H9 (cell line): ENCODE measurements at regions not wholly inside any gene's neighbourhood (a gene's known extent, or its start where the extent isn't known, plus 50 kb on each side); places are given as distances from the start of the nearest gene placed in this dataset.

Experiments used
- DNase-seq: peaks from one replicate; pipeline ENCODE4 v3.0.0-alpha.2; 2017
- H2AFZ ChIP-seq: one replicate; pipeline ENCODE4 v1.6.1; 2013; ENCODE audit warnings: mild to moderate bottlenecking, low read length, control low read depth, moderate library complexity
- H2AK5ac ChIP-seq: 2 replicates; pipeline ENCODE4 v1.6.1; 2013; ENCODE audit warnings: low read length, control low read depth, mixed read lengths; ENCODE audit not compliant: insufficient read length
- H2BK120ac ChIP-seq: one replicate; pipeline ENCODE4 v1.6.1; 2013; ENCODE audit warnings: low read depth, mild to moderate bottlenecking, low read length, control low read depth, inconsistent platforms; ENCODE audit not compliant: poor library complexity, severe bottlenecking
- H2BK12ac ChIP-seq: 2 replicates; pipeline ENCODE4 v1.6.1; 2013; ENCODE audit warnings: low read length, control low read depth, mixed read lengths, low read depth; ENCODE audit not compliant: insufficient read length
- H2BK15ac ChIP-seq: 2 replicates; pipeline ENCODE4 v1.6.1; 2013; ENCODE audit warnings: low read depth, low read length, control low read depth
- H2BK20ac ChIP-seq: one replicate; pipeline ENCODE4 v1.6.1; 2013; ENCODE audit warnings: low read depth, mild to moderate bottlenecking, low read length, control low read depth, inconsistent platforms; ENCODE audit not compliant: poor library complexity, severe bottlenecking
- H2BK5ac ChIP-seq: 2 replicates; pipeline ENCODE4 v1.6.1; 2013; ENCODE audit warnings: low read length, control low read depth, mixed read lengths; ENCODE audit not compliant: insufficient read length
- H3K14ac ChIP-seq: 2 replicates; pipeline ENCODE4 v1.6.1; 2013; ENCODE audit warnings: low read length, control low read depth; ENCODE audit not compliant: insufficient read depth
- H3K18ac ChIP-seq: 2 replicates; pipeline ENCODE4 v1.6.1; 2013; ENCODE audit warnings: low read depth, mild to moderate bottlenecking, mixed read lengths, low read length, control low read depth; ENCODE audit not compliant: insufficient read length
- H3K23ac ChIP-seq: 2 replicates; pipeline ENCODE4 v1.6.1; 2013; ENCODE audit warnings: low read length, control low read depth, mixed read lengths, low read depth; ENCODE audit not compliant: insufficient read length
- H3K23me2 ChIP-seq: 2 replicates; pipeline ENCODE4 v1.6.1; 2013; ENCODE audit warnings: low read depth, mild to moderate bottlenecking, mixed read lengths, low read length, control low read depth; ENCODE audit not compliant: insufficient read length, poor library complexity, severe bottlenecking
- H3K27ac ChIP-seq: 2 replicates; pipeline ENCODE4 v1.5.1; 2013; ENCODE audit warnings: low read length, control low read depth, mixed read lengths, low read depth; ENCODE audit not compliant: insufficient read length
- H3K27me3 ChIP-seq: 2 replicates; pipeline ENCODE4 v1.6.1; 2013; ENCODE audit warnings: low read length, control low read depth, inconsistent platforms; ENCODE audit not compliant: insufficient read depth
- H3K4ac ChIP-seq: 2 replicates; pipeline ENCODE4 v1.6.1; 2013; ENCODE audit warnings: low read depth, mild to moderate bottlenecking, control low read depth, inconsistent platforms, low read length, moderate library complexity
- H3K4me1 ChIP-seq: 2 replicates; pipeline ENCODE4 v1.6.1; 2013; ENCODE audit warnings: low read length, control low read depth, inconsistent platforms; ENCODE audit not compliant: insufficient read depth
- H3K4me2 ChIP-seq: 2 replicates; pipeline ENCODE4 v1.6.1; 2013; ENCODE audit warnings: low read length, control low read depth, mixed read lengths; ENCODE audit not compliant: insufficient read length, insufficient read depth
- H3K56ac ChIP-seq: 2 replicates; pipeline ENCODE4 v1.6.1; 2013; ENCODE audit warnings: low read depth, mild to moderate bottlenecking, mixed read lengths, low read length, control low read depth; ENCODE audit not compliant: insufficient read length
- H3K79me1 ChIP-seq: 2 replicates; pipeline ENCODE4 v1.6.1; 2013; ENCODE audit warnings: low read depth, mild to moderate bottlenecking, moderate library complexity, low read length, control low read depth, inconsistent platforms; ENCODE audit not compliant: insufficient read depth, poor library complexity, severe bottlenecking
- H3K79me2 ChIP-seq: 2 replicates; pipeline ENCODE4 v1.6.1; 2013; ENCODE audit warnings: low read length, control low read depth, inconsistent platforms; ENCODE audit not compliant: insufficient read depth
- H3K9ac ChIP-seq: 2 replicates; pipeline ENCODE4 v1.6.1; 2013; ENCODE audit warnings: low read length, control low read depth, mixed read lengths; ENCODE audit not compliant: insufficient read length; ENCODE audit errors: extremely low read depth
- H3K9me3 ChIP-seq: one replicate; pipeline ENCODE4 v1.6.1; 2013; ENCODE audit warnings: low read depth, low read length, inconsistent platforms; ENCODE audit not compliant: control insufficient read depth
- H3T11ph ChIP-seq: one replicate; pipeline ENCODE4 v1.6.1; 2013; ENCODE audit warnings: mild to moderate bottlenecking, low read length, control low read depth, inconsistent platforms
- H4K20me1 ChIP-seq: one replicate; pipeline ENCODE4 v1.6.1; 2013; ENCODE audit not compliant: control insufficient read depth, insufficient read length, insufficient read depth
- H4K5ac ChIP-seq: 2 replicates; pipeline ENCODE4 v1.6.1; 2013; ENCODE audit warnings: low read depth, mild to moderate bottlenecking, mixed read lengths, low read length, control low read depth; ENCODE audit not compliant: insufficient read length
- H4K8ac ChIP-seq: replicated peaks from 2 replicates; pipeline ENCODE4 v1.6.1; 2013; ENCODE audit warnings: low read length, control low read depth, mixed read lengths, low read depth; ENCODE audit not compliant: insufficient read length
- H4K91ac ChIP-seq: 2 replicates; pipeline ENCODE4 v1.6.1; 2013; ENCODE audit warnings: low read depth, mild to moderate bottlenecking, moderate library complexity, mixed read lengths, low read length, control low read depth; ENCODE audit not compliant: insufficient read length
- H3K27ac Mint-ChIP-seq, 3 experiments: 2 replicates in 2 of 3; 3 replicates in 1 of 3; pipeline ENCODE4 v1.8.0; 2020 to 2021; ENCODE audit warnings: mixed read lengths in 3 of 3, mild to moderate bottlenecking in 1 of 3, moderate library complexity in 1 of 3
- H3K27me3 Mint-ChIP-seq: 2 replicates; pipeline ENCODE4 v1.8.0; 2021; ENCODE audit warnings: low read depth, mild to moderate bottlenecking, moderate library complexity, mixed read lengths
- H3K36me3 Mint-ChIP-seq, 3 experiments: 2 replicates in 2 of 3; 3 replicates in 1 of 3; pipeline ENCODE4 v1.8.0; 2020 to 2021; ENCODE audit warnings: low read depth in 3 of 3, mixed read lengths in 3 of 3; ENCODE audit not compliant: insufficient read depth in 1 of 3
- H3K4me1 Mint-ChIP-seq, 2 experiments: 2 replicates each; pipeline ENCODE4 v1.8.0; 2020; ENCODE audit warnings: mixed read lengths in 2 of 2
- H3K4me3 Mint-ChIP-seq, 2 experiments: 2 replicates in 1 of 2; 3 replicates in 1 of 2; pipeline ENCODE4 v1.8.0; 2020 to 2021; ENCODE audit warnings: mild to moderate bottlenecking in 2 of 2, mixed read lengths in 2 of 2, moderate library complexity in 1 of 2
- H3K9me3 Mint-ChIP-seq, 2 experiments: 2 replicates in 1 of 2; 3 replicates in 1 of 2; pipeline ENCODE4 v1.8.0; 2020; ENCODE audit warnings: mild to moderate bottlenecking in 2 of 2, mixed read lengths in 2 of 2, moderate library complexity in 1 of 2
- WGBS: extraction: QIAGEN DNeasy Blood & Tissue Kit; methylation state at CpG from one replicate; pipeline ENCODE4 v1.1.7; 2013; ENCODE audit warnings: missing lambda C conversion rate, low lambda C conversion rate, mixed read lengths; ENCODE audit not compliant: insufficient read length; ENCODE audit errors: extremely low coverage; 5-methylcytosine and 5-hydroxymethylcytosine counted together
- TF ChIP-seq, protein P1 (sequence below): fragments of 200-600 bp; sonication (generic); conservative IDR thresholded peaks from 3 replicates; pipeline ENCODE4 v1.8.0; 2021; ENCODE audit warnings: antibody characterized with exemption, mild to moderate bottlenecking

DNA sequence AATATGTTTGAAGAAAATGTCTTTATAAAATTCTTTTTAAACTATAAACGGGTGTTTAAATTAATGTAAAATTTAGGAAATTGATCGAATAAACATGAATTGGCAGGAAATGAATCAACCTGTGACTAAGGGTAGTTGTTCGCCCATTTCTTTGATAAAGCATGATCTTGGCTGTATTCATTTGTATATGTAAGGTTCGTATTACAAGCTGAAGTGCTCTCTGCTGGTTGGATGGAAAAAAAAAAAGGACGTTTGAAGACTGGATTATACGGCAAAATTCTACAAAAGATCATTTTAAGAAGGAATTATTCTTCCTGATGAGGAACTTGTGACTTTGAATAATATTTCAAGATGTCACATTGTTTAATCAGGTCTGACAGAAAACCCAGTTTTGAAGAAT, 185.4 kb upstream of the ANK3 start:
- Histone ChIP-seq H2AFZ (no peak overlapping the region), H2BK15ac (no peak overlapping the region), H3K9me3 (no peaks in the 10 kb centered on the region), H3K4me1 (peaks cover 2% of the 10 kb centered on the region; the same call in 1 of the 2 replicates), H3T11ph (no peak overlapping the region), H3K79me2 (no peaks in the 10 kb centered on the region), H3K4me2 (no peak overlapping the region), H4K91ac (no peak overlapping the region), H2AK5ac (no peak overlapping the region), H2BK120ac (no peak overlapping the region), H3K18ac (no peak overlapping the region), H3K27ac (no peak overlapping the region), H4K8ac (no peak overlapping the region), H4K5ac (no peak overlapping the region), H3K23me2 (no peaks in the 10 kb centered on the region), H3K4ac (no peak overlapping the region), H3K79me1 (no peaks in the 10 kb centered on the region), H3K27me3 (no peaks in the 10 kb centered on the region), H4K20me1 (no peaks in the 10 kb centered on the region), H2BK20ac (no peak overlapping the region), H3K23ac (no peak overlapping the region), H2BK5ac (no peak overlapping the region), H2BK12ac (no peak overlapping the region), H3K9ac (no peak overlapping the region), H3K14ac (no peak overlapping the region), H3K56ac (no peak overlapping the region)
- TF ChIP-seq, protein P1, sequence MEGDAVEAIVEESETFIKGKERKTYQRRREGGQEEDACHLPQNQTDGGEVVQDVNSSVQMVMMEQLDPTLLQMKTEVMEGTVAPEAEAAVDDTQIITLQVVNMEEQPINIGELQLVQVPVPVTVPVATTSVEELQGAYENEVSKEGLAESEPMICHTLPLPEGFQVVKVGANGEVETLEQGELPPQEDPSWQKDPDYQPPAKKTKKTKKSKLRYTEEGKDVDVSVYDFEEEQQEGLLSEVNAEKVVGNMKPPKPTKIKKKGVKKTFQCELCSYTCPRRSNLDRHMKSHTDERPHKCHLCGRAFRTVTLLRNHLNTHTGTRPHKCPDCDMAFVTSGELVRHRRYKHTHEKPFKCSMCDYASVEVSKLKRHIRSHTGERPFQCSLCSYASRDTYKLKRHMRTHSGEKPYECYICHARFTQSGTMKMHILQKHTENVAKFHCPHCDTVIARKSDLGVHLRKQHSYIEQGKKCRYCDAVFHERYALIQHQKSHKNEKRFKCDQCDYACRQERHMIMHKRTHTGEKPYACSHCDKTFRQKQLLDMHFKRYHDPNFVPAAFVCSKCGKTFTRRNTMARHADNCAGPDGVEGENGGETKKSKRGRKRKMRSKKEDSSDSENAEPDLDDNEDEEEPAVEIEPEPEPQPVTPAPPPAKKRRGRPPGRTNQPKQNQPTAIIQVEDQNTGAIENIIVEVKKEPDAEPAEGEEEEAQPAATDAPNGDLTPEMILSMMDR = no peak
- DNase-seq = no peak
- Mint-ChIP-seq H3K27ac (peak overlapping the region in 2 of 3 experiments; percentile 5 to 11; a peak in 1 of 7 replicates), H3K27me3 (no peaks in the 10 kb centered on the region), H3K36me3 (peaks cover 4 to 7% (median 4%) of the 10 kb centered on the region in 3 experiments; a peak in 5 of 7 replicates), H3K4me3 (no peak overlapping the region), H3K4me1 (peaks cover 43 to 44% of the 10 kb centered on the region in 2 experiments), H3K9me3 (peaks cover 6 to 7% of the 10 kb centered on the region in 2 experiments; a peak in 3 of 5 replicates)
- whole genome bisulfite sequencing = 100% methylated on average over 2 of the region's 6 CpGs
